HG03439 (cell line): ENCODE measurements at regions not wholly inside any gene's neighbourhood (a gene's known extent, or its start where the extent isn't known, plus 50 kb on each side); places are given as distances from the start of the nearest gene placed in this dataset.
"Not testable (repeated sequence)": the region's sequence is repeated elsewhere in the genome, so short reads cannot be mapped to it uniquely, and the experiment has no call there.

ENCODE experiments used
- ATAC-seq: cut with Tn5 transposase; IDR thresholded peaks from one replicate; pipeline ENCODE4 v1.9.1; 2021; ENCODE audit warnings: mild to moderate bottlenecking, moderate library complexity; ENCODE audit not compliant: unreplicated experiment

DNA sequence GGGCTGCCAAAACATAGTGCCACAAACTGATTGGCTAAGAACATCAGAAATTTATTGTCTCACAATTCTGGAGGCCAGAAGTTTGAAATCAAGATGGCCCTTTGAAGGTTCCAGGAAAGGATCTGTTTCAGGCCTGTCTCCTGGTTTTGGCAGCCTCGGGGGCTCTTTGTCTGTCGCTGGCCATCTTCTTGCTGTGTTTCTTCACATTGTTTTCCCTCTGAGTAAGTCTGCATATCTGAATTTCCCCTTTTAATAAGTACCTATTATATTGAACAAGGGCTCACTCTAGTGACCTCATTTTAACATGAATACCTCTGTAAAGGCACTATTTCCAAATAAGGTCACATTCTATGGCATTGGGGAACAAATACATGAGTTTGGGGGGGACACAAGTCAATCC, 467.1 kb upstream of the MGAT4C start:
- no peak for ATAC-seq

DNA sequence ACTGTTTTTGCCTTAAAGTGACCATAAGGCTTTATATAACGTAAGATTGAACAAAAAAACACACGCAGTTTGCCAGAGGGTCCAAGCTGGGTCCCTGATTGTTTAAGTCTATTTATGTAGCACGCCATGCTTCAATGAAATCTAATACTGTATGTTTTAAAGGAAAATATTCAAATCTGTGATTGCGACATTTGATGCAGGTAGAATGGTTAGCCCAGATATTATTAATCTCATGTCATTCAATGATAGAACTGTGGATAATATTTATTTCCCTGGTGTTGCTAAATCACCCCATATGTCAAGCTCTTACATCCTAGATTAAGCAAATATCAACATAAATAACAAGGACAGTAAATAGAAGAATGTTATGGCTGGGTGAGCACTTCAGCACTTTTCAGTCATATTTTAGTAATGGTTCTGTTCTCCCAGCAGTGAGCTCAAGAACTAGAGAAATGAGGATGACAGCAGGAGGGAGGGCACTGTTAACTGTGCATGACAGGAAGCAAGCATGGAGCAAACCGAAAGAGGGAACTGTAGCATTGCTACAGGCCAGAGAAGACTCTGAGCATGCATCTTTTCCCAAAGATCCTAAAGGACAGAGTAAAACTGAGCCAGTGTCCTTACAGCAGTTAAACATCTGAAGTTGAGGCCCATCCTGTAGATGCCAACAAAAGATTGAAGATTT, 465.7 kb upstream of the MGAT4C start:
- no peak for ATAC-seq

DNA sequence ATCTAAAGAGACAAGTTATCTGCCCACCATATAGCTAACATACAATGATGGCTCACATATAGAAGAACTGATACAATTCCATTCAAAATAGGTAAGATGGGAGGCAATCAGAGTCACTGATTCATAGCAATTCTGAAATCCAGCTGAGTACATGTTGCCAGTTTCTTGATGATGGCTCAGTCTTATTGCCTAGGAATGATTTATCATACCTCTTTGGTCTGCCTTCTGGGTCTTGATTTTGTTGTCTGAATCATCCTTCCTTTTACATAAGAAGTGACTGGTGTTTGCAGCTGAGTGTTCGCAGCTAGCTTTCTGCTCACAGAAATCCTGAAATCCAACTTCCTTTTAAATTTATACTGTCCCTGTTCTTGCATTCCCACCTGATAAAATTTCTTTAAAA, 463.2 kb upstream of the MGAT4C start:
- no peak for ATAC-seq

DNA sequence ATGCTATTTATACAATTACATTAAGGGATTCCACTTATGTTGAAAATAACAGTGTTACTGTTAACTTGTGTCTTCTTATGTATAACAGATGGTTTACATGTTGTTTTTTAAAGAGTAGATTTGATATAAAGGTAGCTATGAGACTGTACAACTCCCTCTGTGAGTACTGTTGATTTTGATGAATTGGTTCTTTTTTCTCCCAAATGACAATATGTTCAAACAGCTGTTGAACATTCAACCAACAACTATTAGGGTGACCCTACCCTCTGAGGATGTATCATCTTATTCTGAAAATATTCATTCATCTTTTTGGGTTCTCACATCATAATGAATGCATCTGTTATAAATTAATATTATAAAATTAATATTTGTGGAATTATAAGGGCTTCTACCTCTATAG, 456.9 kb upstream of the MGAT4C start:
- ATAC-seq, result no peak

DNA sequence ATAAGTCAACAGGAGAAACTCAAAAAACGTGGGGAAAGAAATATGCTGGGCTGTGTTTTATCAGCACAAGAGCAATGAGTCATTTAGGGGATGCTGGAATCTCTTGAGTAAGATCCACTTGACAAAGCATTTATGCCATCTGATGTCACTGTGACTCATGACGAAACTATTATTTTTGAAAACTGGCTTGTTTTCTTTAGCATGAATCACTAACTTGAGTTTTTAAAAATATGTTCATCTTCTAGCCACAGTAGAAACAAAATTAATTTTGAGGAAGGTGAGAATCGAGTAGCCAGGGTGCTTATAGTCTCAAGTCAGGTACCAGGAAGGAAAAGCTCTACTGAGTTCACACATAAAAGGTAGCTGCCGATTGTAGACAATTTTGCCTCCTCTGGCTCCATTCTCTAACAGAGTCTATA, 456.2 kb upstream of the MGAT4C start:
- no peak for ATAC-seq

DNA sequence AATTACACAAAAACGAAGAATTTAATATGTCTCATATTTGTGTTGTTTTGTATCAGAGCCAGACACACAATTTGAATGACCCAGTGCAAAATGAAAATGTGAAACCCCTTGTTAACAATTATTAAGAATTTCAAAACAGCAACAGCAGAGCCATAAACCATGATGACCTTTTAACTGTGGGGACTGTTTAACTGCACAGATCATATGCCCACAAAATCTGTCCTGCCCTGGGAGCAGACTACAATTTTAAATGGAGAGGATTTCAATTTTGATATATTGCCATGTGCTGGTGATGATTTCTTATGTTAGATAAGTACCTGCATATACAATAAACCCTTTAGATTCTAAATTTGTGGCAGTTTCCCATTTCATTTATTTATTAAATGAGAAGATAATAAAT, 455.5 kb upstream of the MGAT4C start:
- ATAC-seq, result no peak

DNA sequence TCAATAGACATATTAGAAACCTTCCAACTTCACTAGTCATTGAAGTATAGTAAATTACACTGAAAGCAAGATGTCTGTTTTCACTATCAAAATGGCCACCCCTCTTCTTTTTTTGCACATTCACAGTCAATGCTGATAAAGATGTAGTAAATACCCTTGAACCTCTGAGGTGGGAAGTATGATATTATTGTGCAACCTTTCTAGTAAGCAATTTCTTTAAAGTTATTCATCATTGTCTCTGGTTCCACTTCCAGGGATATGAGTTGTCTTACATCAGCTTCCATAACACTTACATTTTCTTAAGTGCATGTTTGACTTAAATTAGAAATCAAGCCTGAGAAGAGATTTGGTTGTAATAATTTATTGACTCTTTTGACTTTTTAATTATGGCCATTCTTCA, 453.9 kb upstream of the MGAT4C start:
- ATAC-seq, result no peak

DNA sequence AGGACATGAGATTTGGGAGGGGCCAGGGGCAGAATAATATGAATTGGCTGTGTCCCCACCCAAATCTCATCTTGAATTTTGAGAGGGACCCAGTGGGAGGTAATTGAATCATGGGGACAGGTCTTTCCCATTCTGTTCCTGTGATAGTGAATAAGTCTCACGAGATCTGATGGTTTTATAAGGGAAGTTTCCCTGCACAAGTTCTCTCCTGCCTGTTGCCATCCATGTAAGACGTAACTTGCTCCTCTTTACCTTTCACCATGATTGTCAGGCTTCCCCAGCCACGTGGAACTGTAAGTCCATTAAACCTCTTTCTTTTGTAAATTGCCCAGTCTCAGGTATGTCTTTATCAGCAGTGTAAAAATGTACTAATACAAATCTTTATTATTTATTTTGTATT, 452.8 kb upstream of the MGAT4C start:
- ATAC-seq, result not testable (repeated sequence)

DNA sequence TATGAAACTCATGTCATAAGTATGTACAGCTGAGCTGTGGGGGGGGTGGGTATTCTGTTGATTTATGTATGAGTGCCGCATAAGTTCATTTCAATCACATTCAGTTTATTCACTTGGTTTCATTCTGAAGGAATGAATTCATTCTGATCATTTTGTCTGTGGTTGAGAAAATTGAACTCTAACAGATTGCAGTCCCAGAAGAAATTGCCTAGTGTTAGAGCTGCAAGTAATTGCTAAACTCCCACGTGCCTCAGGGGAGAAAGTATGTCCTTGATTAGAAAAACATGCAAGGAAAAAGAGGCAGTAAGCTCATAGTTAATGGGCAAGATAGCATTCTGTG, 442.4 kb upstream of the MGAT4C start:
- ATAC-seq, result no peak

DNA sequence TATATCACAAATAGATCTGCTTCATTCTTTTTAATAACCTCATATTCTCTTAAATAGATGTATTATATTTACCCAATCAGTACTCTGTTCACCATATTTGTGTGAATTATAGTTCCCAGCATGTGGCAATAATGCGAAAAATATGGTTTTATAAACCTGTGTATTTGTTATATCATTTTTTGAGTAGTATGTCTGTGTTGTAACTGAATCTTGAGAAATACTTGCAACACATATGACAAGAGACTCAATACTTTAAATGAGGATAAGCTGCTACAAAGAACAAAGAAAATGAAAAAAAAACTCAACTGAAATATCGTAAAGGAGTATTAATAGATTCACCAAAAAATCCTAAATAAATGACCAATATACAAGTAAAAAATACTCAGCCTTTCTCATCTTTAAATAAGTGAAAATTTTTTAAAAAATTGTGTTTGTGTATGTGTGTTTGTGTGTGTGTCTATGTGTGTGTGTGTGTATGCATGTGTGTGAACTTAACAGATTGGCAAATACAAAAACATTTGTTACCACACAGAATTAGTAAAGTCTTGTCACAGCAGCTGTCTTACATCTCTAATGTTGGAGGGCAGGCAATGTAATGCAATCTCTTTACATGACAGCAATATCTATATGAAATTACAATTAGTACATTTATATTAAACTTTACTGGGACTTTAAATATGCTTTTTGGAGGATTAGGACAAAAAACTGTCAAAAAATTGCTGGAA, 441.9 kb upstream of the MGAT4C start:
- ATAC-seq, result no peak

DNA sequence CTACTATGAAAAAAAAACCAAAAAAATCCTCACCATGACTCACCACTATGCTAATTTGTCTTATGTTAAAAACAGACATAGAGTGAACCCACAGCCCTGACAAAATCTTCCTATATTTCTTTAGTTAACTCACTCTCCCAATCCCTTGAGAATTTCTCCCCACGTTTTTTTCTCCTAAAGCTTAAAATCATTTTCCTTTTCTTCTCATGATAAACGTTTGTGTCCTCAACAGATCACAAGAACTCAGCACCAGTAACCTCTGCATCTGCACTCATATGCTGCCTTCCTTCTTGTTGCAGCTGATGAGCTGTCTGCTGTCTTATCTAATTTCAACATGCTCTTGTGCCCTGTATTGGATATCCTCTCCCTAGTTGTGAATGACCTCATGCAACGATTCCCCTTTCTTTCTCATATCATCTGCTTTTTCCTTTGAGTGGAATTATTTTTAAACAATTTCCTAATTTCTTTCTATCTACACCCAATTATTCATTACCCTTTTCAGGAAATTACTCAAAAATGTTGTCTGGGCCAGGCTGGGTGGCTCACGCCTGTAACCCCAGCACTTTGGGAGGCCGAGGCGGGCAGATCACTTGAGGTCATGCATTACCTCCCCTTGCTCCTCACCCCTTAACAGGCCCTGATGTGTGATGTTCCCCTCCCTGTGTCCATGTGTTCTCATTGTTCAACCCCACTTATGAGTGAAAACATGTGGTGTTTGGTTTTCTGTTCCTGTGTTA, 427.5 kb upstream of the MGAT4C start:
- no peak for ATAC-seq

DNA sequence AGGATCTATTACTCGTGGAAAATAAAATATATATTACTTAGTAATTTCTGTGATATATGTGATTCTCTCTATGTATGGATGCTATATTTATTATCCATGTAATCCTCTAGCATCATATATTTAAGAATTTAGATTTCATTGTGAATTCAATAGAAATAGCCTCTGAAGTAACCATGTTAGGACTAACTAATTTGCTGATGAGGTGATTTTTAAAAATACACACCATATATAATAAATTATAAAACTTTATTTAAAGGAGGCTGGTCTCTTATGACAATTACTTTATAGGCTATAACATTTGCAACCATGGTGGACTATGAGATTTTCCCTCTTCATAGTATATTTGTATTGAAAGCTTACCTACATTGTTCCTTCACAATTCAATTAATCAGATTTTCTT, 424.9 kb upstream of the MGAT4C start:
- no peak for ATAC-seq

DNA sequence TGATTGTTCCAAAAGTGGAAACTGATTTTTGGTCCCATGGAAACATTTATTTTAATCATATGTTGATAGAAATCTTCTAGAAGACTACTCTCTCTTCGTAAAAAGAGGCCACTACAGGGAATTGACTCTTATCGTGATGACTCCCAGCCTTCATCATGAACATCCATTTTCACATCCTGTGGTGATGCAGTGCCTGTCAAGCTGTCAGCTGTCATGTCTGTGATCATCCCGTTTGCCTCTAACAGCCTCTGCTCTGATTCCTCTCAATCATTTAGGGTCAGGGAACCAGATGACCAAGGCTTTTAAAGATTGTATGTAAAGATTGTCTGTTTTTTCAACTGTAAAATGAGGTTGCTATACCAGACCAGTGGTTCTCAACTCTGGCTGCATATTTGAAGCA, 419.0 kb upstream of the MGAT4C start:
- no peak for ATAC-seq

DNA sequence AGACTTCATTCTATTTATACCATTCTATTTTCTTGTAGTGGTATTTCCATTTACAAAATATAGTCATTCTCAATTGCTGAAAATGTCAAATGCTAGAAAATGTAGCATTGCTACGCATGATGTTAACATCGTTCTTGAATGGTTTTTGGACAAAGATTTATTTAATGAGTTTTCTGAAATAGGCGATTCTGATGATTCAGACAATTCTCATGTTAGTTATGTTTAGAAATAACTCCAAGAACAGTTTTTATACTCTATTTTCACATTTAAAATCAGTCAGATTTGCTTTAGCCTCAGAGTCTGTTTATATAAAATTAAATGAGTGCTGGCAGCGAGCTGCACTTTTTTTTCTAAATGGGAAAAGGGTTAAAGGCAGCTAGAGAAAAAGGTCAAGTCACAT, 414.8 kb upstream of the MGAT4C start:
- ATAC-seq, result no peak

DNA sequence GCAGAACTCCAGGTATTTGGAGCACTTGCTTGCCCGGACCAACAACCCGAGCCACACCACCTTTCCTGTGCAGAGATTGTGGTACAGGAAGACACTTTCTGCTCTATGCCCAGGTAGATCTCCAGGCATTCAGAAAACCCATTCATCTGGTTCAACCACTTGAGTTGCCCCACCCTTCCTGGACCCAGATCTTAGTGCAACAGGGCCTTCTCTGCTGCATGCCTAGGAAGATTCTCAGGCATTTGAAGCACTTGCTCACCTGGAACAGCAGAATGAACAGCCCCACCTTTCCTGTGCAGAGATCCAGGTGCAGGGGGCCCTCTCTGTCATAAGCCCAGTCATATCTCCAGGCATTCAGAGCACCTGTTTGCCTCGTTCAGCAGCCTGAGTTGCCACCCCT, 412.8 kb upstream of the MGAT4C start:
- ATAC-seq, result no peak

DNA sequence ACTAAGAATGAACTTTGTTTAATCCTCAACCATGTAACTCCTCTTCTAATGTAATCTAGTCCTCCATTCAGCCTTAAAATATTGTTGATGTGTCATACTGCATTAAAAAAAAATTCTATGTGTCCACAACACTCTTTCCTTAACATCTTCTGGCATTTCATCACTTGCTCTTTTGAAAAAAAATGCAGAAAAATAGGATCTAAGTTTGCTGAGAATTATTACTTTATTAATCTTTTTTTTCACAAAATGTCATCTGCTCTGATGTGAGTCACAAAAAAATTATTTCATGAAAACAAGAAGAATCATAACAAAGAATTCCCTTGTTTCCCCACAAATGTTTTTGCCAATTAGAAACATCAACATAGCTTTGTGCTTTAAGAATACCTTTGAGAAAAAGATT, 410.1 kb upstream of the MGAT4C start:
- no peak for ATAC-seq

DNA sequence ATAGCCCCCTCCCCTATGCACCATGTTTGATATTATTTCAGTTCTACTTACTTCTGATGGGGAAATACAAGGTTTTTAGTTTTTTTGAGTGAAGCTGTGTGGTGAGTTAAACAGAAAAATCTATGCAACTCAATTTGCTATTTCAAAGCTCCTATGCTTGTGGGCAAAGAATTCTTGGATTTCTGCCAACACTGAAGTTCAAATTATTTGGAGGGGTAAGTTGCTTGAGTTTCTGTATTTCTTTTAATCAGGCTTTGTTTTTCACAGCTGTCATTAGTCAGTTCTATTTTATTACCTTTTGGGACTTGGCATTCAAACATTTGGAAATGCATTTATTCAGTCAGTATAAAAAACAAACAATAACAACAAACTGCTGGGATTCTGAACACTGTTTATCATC, 407.5 kb upstream of the MGAT4C start:
- no peak for ATAC-seq

DNA sequence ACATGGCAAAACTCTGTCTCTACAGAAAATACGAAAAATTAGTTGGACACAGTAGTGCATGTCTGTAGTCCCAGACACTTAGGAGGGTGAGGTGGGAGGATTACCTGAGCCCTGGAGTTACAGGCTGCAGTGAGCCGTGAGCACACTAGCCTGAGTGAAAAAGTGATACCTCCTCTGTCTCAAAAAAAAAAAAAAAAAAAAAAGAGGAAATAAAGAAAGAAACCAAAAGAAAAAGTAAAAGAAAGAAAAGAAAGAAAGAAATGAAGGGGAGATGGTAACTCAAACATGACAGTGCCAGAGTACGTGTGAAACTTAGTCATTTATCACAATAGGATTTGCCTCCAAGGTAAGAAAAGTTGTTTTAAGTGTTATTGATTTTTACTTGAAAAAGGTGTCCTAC, 407.0 kb upstream of the MGAT4C start:
- no peak for ATAC-seq

DNA sequence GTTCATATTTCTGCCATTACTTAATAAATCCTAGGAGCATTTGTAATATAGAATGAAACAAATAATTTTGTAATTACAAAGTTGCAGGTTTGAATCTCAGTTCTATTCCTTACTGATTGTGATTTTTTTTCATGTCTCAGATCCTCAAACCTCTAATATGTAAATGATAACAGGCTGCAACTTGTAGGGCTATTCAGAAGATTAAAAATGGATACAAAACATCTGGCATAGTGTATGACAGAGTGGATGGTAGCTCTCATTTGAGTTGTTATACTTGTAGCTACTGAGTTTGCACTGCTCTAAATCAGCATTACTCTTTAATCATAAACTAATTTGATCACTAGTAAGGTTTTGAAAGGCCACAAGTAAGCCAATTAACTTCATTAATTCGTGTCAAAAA, 406.3 kb upstream of the MGAT4C start:
- ATAC-seq, result no peak

DNA sequence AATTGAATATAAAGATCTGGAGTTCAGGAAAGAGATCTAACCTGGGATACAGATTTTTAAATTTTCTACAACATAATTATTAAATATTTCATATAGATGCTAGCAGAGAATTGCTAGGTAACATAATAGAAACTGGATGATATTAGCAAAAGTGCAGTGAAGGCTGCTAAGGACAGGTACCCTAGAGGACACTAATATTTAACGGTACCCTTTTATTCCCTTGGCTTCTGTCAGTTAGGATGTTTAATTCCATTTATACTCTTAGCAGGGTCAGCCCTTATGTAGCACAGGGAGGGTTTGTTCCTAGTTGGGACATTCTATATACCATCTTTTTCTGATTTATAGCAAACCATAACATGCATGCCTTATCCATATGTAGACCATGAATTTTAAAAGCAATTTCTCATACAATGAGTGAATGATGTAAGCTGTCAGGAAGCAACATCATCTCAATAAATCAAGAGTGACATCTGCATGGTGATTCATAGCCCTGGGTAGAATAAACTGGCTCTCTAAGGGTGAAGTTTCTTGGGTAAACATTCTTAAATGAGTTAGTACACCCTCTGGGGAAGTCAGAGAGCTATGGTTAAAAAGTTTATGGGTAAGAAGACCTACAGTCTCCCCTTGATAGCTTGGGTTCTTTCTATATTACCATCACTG, 404.4 kb upstream of the MGAT4C start:
- no peak for ATAC-seq

DNA sequence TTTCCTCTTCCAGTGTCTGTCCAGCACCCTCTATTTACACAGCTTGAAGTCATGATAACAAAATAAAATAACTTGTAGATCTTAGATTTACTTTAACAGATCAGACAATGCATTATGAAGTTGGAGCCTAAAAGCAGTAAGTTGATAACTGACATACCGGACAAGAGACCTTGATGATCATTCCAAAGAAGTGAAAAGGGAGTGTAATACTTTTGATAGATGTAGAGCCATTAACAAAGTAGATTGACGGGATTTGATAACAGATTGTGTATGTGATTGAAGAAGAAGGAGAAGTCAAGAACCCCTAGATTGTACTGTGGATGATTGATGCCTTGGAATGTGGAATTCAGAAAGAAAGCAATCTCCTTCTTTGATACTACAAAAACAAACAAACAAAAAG, 403.8 kb upstream of the MGAT4C start:
- no peak for ATAC-seq

DNA sequence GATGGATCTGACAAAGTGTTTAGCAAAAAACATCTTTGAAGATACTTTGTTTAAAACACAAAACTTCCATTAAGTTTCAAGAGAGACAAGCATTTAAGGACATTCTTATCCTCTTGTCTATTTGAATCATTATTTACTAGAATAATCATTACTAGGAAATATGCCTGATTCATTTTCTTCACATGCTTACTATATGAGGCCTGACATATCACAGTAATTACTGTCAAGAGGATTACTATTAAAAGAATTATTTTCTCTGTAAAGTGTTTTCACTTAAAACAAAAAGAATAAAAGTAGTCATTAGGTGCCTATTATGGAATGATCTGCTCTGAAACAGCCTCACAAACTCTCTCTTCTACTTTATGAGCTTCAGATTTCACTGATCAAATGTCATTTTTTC, 402.1 kb upstream of the MGAT4C start:
- no peak for ATAC-seq
